ENCODE measurements at regions not wholly inside any gene's neighbourhood (a gene's known extent, or its start where the extent isn't known, plus 50 kb on each side); places are given as distances from the start of the nearest gene placed in this dataset.

GRCh38 chr6:138600261-138600660 lies 101.0 kb upstream of the NHSL1 start:
- H3K4me3 ChIP-seq (replicated peaks in 1 of 3; ENCODE audit: insufficient read depth in 1 of 3, low read depth in 1 of 3, low read length in 3 of 3): no peak overlapping the region
- no peaks in the 10 kb centered on the region for H3K9me3 ChIP-seq (replicated peaks; ENCODE audit: control insufficient read depth, insufficient read depth, low read length)
- H3K27me3 ChIP-seq (ENCODE audit: control insufficient read depth in 2 of 2, insufficient read depth in 2 of 2, low read length in 2 of 2): no peaks in the 10 kb centered on the region
- CTCF ChIA-PET: no interaction called here
- intact Hi-C loops (cut with micrococcal nuclease) (no loop called here), dilution Hi-C loops (cut with MboI; ENCODE audit: extremely low pct_ligation_motif_present, low sequenced_read_pairs) (no loop called here)
- H3K4me2 ChIP-seq (ENCODE audit: insufficient read depth, low read length): no peak overlapping the region
- H3K9ac ChIP-seq (replicated peaks; ENCODE audit: extremely low read depth, insufficient read depth, low read length): no peak overlapping the region
- TF ChIP-seq MYC (IDR thresholded peaks at IDR 0.05; ENCODE audit: low read depth, low read length): no peak
- TF ChIP-seq MAX (IDR thresholded peaks at IDR 0.05; ENCODE audit: insufficient read depth, insufficient read length): no peak
- no peak for TF ChIP-seq POLR2A (IDR thresholded peaks at IDR 0.05; ENCODE audit: low read depth, low read length)
- TF ChIP-seq EZH2 (IDR thresholded peaks at IDR 0.05; ENCODE audit: borderline replicate concordance, low read depth, low read length, severe bottlenecking): no peak
- no peak for TF ChIP-seq FOS (IDR thresholded peaks at IDR 0.05; ENCODE audit: borderline replicate concordance, insufficient read depth, low read length)
- no peak for TF ChIP-seq POLR2AphosphoS5 (IDR thresholded peaks at IDR 0.05; ENCODE audit: insufficient read depth, low read depth, low read length)
- no peak for TF ChIP-seq JUN (IDR thresholded peaks at IDR 0.05; ENCODE audit: borderline replicate concordance, insufficient read depth, insufficient read length, low read depth)
- TF ChIP-seq GATA2 (IDR thresholded peaks at IDR 0.05; ENCODE audit: insufficient read depth, insufficient read length, low read depth, low read length): no peak
- no peak for TF ChIP-seq CTCF (IDR thresholded peaks at IDR 0.05; ENCODE audit: extremely low read depth in 1 of 2, insufficient read depth in 1 of 2, low read depth in 1 of 2, low read length in 2 of 2)
- no peaks in the 10 kb centered on the region for H3K9me1 ChIP-seq (replicated peaks; ENCODE audit: control insufficient read depth, extremely low read depth, insufficient read depth, low read length)
- POLR2A ChIA-PET: interaction anchor here (0.6 kb wide), 1 partner anchor 370 kb away, joined by 4 read pairs; no protein-coding TSS in a partner anchor
- DNase-seq (ENCODE audit: low read depth, low spot score) (no peak), FAIRE-seq (no peak)
- H3K4me1 ChIP-seq (ENCODE audit: control insufficient read depth, extremely low read depth, insufficient read depth, low read length): peaks cover 38% of the 10 kb centered on the region
- BruUV-seq (replicated peaks): no TSS peak
- no peaks in the 10 kb centered on the region for H3K36me3 ChIP-seq (ENCODE audit: control insufficient read depth in 2 of 2, extremely low read depth in 1 of 2, insufficient read depth in 2 of 2, low read length in 2 of 2)
- H4K20me1 ChIP-seq (replicated peaks; ENCODE audit: control insufficient read depth, extremely low read depth, insufficient read depth, low read length): no peaks in the 10 kb centered on the region
- H3K27ac ChIP-seq (ENCODE audit: insufficient read depth, low read depth, low read length): peak overlapping the region; percentile 49
- peaks cover 35% of the 10 kb centered on the region for H3K79me2 ChIP-seq (ENCODE audit: control insufficient read depth, insufficient read depth, low read length)
- no peak overlapping the region for H2AFZ ChIP-seq (ENCODE audit: low read depth, low read length)

Measured in endothelial cell of umbilical vein (primary cell).